K562 (cell line): ENCODE measurements at regions not wholly inside any gene's neighbourhood (a gene's known extent, or its start where the extent isn't known, plus 50 kb on each side); places are given as distances from the start of the nearest gene placed in this dataset.

Experiments
- BRD9 ChIP-seq: fragments of 450-650 bp; IDR thresholded peaks from 2 replicates; pipeline ENCODE4 v1.6.1; 2018; ENCODE audit warnings: low read depth; ENCODE audit not compliant: partially characterized antibody
- CTCF ChIP-seq, 3 experiments: IDR thresholded peaks in 2 of 3; conservative IDR thresholded peaks in 1 of 3; 2 replicates each; pipeline ENCODE4 v1.5.1; 2011 to 2012; ENCODE audit warnings: low read length in 3 of 3, mild to moderate bottlenecking in 3 of 3, control low read depth in 2 of 3, improper control_type of control experiment in 1 of 3, inconsistent platforms in 1 of 3, low read depth in 1 of 3, mixed read lengths in 1 of 3, moderate library complexity in 1 of 3; ENCODE audit not compliant: insufficient read depth in 2 of 3
- HDGF ChIP-seq: fragments of 450-650 bp; IDR thresholded peaks from 2 replicates; pipeline ENCODE4 v1.6.1; 2016
- HMBOX1 ChIP-seq: sonication (generic); IDR thresholded peaks from 2 replicates; pipeline ENCODE4 v1.6.1; 2016
- RCOR1 ChIP-seq, 2 experiments: IDR thresholded peaks; 2 replicates each; pipeline ENCODE4 v1.6.1; 2012; ENCODE audit warnings: low read depth in 2 of 2, low read length in 2 of 2, borderline replicate concordance in 1 of 2, improper control_type of control experiment in 1 of 2
- TFAP4 ChIP-seq: sonication (generic); formaldehyde crosslinking; IDR thresholded peaks from 2 replicates; pipeline ENCODE4 v1.8.0; 2022; ENCODE audit warnings: missing genetic modification reagents, mild to moderate bottlenecking, moderate library complexity, borderline replicate concordance
- ZNF175 ChIP-seq: fragments of 200-800 bp; sonication (Bioruptor generic); IDR thresholded peaks from 2 replicates; pipeline ENCODE4 v1.6.1; 2016; ENCODE audit warnings: low read depth, mild to moderate bottlenecking, missing genetic modification characterization, missing compliant biosample characterization

- TF ChIP-seq BRD9 (no peak), TFAP4 (CRISPR knock-in tag) (0 out of 2 replicates have a peak, but pooled peaks have one; percentile 29), HMBOX1 (peak; percentile 29; the same call in 1 of the 2 replicates), ZNF175 (CRISPR knock-in tag) (0 out of 2 replicates have a peak, but pooled peaks have one; percentile 53), CTCF (IDR thresholded peaks at IDR 0.05 in 2 of 3, conservative IDR thresholded peaks at IDR 0.05 in 1 of 3; ENCODE audit: insufficient read depth in 2 of 3, low read depth in 1 of 3, low read length in 3 of 3) (peak; percentile 40 to 66 (median 50); a peak in 4 of 6 replicates), RCOR1 (IDR thresholded peaks at IDR 0.05; ENCODE audit: borderline replicate concordance in 1 of 2, low read depth in 2 of 2, low read length in 2 of 2) (peak in 1 of 2 experiments; percentile 39; a peak in 1 of 4 replicates), HDGF (no peak)
Observed at GRCh38 chr2:63698786-63699548, 110.2 kb downstream of the MDH1 start (continued).
